Right kidney (tissue), 1 donor: ENCODE measurements at regions not wholly inside any gene's neighbourhood (a gene's known extent, or its start where the extent isn't known, plus 50 kb on each side); places are given as distances from the start of the nearest gene placed in this dataset.

Experiments used
- DNase-seq: peaks from one replicate; pipeline ENCODE4 v3.0.0-alpha.2; 2016

DNA sequence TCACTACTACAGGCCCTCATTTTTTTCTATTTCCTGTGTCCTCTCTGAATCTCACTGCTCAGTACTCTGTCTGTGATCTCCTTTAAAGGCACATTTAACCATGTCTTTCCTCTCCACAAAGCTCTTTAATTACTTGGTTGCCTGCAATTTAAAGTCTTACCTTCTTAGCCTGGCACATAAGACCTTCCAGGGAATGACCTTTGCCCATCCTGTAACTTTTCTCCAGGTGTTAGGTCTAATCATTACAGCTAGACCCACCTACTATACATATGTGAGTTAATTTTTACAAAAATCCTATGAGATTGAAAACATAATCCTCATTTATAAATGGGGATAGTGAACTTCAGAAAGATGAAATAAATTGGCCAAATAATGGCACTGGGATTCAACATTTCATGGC is 244.1 kb upstream of the RHOBTB1 start:
- DNase-seq = no peak

GRCh38 chr10:61187601-61188000 is 243.6 kb upstream of the RHOBTB1 start:
- no peak for DNase-seq

- DNase-seq = no peak
Observed at GRCh38 chr10:61186408-61186807, 242.4 kb upstream of the RHOBTB1 start.

GRCh38 chr10:61184429-61184828 is 240.4 kb upstream of the RHOBTB1 start:
- DNase-seq = no peak

DNA sequence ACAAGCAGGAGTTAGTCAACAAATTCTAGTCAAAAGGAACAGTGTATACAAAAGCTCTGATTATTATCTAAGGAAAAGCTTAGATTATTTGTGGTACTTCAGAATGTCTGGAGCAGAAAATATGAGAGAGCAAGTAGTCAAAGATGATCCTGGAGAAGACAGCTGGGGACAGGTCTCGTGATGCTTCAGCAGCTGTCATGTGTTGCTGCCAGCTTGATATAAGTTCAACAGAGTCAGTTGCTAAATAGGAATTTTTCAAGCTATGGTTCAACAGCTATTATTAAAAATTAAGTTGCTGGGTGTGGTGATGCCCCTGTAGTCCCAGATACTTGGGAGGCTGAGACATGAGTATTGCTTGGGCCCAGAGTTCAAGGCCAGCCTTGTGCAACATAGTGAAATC is 240.0 kb upstream of the RHOBTB1 start:
- DNase-seq = no peak

DNA sequence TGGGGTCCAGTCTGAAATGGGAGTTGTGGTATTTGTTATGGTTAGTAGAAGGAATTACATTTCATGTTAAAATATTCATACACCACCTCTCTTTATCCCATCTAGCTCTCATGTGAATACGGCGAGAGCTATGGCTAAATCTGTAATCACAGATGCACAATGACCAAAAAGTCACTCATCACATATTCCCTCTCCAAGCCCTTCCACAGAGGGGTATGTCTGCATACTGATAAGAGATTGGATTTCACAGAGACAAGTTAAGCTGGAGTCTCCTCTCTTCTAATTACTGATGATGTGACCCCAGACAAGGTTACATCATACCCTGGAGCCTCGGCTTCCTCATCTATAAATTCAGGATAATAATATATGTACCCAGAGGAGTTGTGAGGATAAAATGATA is 237.8 kb upstream of the RHOBTB1 start:
- no peak for DNase-seq

DNA sequence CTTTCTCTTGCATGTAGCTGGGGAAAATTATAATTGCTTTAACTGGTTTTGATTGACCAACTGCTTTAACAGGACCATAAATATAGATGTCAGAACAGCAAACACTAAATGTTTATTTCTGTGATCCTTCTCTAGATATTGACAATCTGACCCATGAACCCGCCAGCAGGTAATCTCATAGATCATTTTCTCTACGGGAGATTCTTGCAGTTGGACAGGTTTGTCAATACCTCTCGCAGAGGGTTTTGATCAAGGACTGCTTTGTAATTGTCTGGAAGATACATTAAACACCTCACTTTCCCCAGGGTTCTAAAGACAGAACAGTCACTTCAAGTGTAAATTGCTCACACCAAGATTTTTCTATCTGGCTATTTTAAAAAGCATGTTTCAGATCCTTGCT is 235.8 kb upstream of the RHOBTB1 start:
- DNase-seq = no peak

GRCh38 chr10:61176424-61176823 is 232.4 kb upstream of the RHOBTB1 start:
- DNase-seq = no peak

GRCh38 chr10:61175316-61175715 is 231.3 kb upstream of the RHOBTB1 start:
- no peak for DNase-seq

DNA sequence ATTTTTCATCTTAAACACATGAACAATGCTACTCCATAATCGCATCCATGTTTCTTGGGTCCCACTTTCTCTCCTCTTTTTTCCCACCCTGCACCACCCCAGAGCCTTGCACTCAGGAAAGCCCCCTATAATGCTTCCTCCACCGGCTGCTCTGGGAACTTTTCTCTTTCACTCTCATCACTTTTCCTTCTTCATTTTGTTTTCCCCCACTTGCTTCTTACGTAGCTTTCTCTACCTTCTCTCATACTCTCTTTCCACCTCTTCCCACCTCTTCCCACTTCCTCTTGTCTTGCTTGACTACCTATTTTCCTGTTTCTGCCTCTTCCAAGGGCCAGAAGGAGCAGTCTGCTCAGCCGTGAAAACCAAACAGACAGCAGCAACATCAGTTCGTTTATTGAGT is 229.5 kb upstream of the RHOBTB1 start:
- DNase-seq = no peak

GRCh38 chr10:61172182-61172926 is 228.4 kb upstream of the RHOBTB1 start:
- DNase-seq = no peak

GRCh38 chr10:61170594-61170993 is 226.6 kb upstream of the RHOBTB1 start:
- no peak for DNase-seq

DNA sequence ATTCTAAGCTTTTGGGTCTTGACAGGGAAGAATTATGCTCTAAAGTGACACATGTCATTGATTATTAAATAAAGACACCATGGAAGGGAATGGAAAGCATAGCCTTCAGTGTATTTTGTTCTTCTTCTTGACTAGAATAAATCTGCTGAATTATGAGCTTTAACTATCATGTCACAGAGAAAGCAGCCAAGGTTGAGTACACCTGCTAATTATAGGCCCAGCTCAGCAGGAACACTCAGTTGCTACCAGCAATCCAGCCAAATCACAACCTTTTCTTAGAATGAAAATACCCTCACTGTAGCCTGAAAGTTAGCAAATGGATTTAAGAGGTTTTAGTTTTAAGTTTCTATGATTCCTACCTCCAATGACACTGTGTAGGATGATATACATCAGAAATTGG is 225.3 kb upstream of the RHOBTB1 start:
- no peak for DNase-seq

GRCh38 chr10:61166489-61166888 is 222.5 kb upstream of the RHOBTB1 start:
- no peak for DNase-seq

DNA sequence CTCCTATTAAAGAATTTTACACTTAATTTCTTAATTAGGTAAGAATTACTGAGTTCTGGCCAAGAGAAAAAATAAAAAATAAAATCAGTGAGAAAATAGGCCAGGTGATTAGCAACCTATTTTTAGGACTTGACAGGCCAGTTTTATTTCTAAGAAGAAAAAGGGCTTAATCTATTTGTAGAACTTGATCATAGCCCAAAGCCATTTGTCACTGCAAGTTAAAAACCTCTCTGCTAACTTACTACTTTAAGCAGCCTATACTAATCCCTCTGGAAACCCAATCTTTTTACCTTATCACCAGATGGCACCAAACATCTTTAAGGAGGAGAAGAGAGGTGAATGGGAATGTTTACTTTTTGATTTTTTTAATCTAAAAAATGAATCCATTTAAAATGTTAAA is 222.1 kb upstream of the RHOBTB1 start:
- DNase-seq = no peak

GRCh38 chr10:61164458-61165160 is 220.6 kb upstream of the RHOBTB1 start:
- DNase-seq = no peak

DNA sequence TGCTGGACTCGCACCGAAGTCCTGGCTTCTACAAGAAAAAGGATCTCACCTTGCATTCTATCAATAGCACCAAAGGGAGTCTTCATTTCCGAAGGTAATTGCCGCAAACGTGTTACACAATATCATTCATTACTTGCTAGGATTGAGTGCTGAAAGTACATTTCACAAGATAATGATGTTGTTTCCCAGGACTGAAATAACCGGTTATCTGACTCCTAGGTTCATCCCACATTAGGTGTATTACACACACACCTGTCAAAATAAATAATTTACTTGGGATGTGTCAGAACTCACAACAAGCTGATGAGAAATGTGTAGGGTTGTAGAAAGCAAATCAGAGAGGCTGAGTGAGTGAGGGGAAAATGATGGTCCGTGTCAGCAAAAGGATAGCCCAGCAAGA is 219.4 kb upstream of the RHOBTB1 start:
- DNase-seq = no peak

DNA sequence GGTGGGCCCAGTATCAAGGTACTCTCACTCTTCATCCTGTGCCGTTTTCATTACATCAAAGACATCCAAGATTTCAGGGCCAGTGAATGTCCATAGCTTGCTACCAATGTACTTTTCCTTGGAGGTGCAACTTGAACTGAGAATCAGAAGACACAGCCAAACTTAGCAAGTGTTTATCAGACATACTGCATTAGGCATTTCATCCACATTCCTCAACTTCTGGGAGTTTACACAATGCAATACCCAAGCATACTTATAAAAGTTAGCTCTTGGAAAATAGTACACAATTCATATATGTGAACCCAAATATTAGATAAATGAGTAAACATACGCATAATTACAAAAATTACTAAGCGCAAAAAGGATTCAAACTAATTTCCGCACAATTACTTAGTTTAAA is 216.3 kb upstream of the RHOBTB1 start:
- no peak for DNase-seq

DNA sequence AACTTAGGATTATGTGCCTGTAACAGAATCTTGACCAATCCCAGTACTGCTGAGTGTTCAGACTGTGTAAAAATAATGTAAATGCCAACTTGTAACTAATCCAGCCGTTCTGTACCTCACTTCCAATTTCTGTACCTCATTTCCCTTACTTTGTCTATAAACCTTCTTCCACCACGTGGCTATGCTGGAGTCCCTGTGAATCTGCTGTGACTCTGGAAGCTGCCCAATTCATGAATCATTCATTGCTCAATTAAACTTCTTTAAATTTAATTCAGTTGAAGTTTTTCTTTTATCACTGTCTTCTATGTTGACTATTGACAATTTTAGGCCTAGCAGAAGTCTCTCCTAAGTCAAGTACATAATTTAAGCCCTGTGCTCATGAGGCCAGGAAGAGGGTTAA is 215.3 kb upstream of the RHOBTB1 start:
- DNase-seq = no peak

- no peak for DNase-seq
Observed at GRCh38 chr10:61157182-61157581, 213.2 kb upstream of the RHOBTB1 start.

DNA sequence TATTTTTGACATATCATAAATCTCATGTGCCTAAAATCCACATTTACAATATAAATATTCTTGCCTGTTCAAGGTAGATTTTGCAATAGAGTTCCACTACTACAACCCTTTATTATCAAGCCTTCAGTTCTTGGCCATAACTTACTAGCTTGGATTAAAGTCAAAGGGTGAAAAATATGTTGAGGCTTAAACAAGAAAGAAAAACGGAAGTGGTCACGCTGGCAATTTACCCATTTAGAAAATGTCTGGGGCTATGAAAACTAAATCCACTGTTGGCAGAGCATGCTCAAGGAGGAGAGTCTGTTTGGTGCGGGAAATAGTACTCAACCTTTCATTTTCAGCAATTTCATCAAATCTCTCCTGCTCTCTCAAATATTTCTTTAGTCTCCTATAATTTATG is 209.8 kb upstream of the RHOBTB1 start:
- no peak for DNase-seq

DNA sequence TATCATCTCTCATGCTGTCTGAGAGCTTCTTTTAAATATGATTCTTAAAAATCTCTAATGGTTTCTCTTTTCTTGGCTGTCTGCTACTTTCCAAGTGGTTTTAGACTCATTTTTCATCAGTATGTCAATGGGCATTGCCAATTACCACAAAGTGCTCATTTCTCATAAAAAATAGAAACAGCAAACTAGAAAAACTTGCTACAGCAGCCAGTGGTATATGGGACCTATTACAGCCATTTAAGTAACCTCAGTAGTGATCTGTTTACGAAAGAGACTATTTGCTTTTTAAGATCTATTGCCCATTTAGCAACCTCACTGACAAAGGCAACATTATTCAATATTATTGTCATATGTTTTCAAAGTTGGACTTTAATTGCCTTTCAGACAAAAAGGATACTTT is 207.1 kb upstream of the RHOBTB1 start:
- no peak for DNase-seq

GRCh38 chr10:61148451-61148850 is 204.5 kb upstream of the RHOBTB1 start:
- no peak for DNase-seq

- no peak for DNase-seq
Observed at GRCh38 chr10:61142987-61143386, 199.0 kb upstream of the RHOBTB1 start.
